Trophoblast cell (in vitro differentiated cells and primary cell): ENCODE measurements at regions not wholly inside any gene's neighbourhood (a gene's known extent, or its start where the extent isn't known, plus 50 kb on each side); places are given as distances from the start of the nearest gene placed in this dataset.

Experiments used
- DNase-seq, 2 donors: peaks; one replicate each; pipeline ENCODE4 v3.0.0-alpha.2; 2016
- H2AFZ ChIP-seq: 2 replicates; pipeline ENCODE4 v1.6.1; 2013; ENCODE audit warnings: low read length, moderate library complexity, mild to moderate bottlenecking; ENCODE audit not compliant: insufficient read depth, poor library complexity
- H2AK5ac ChIP-seq: 2 replicates; pipeline ENCODE4 v1.6.1; 2013; ENCODE audit warnings: mild to moderate bottlenecking, low read length
- H2BK120ac ChIP-seq: 2 replicates; pipeline ENCODE4 v1.6.1; 2013; ENCODE audit warnings: low read length, mild to moderate bottlenecking, moderate library complexity; ENCODE audit not compliant: insufficient read depth, poor library complexity
- H2BK12ac ChIP-seq: 2 replicates; pipeline ENCODE4 v1.6.1; 2013; ENCODE audit warnings: mild to moderate bottlenecking, low read length, moderate library complexity
- H2BK5ac ChIP-seq: 2 replicates; pipeline ENCODE4 v1.6.1; 2013; ENCODE audit warnings: low read length, low read depth, moderate library complexity, mild to moderate bottlenecking; ENCODE audit not compliant: poor library complexity
- H3K14ac ChIP-seq: 2 replicates; pipeline ENCODE4 v1.6.1; 2013; ENCODE audit warnings: mild to moderate bottlenecking, low read length
- H3K18ac ChIP-seq: 2 replicates; pipeline ENCODE4 v1.6.1; 2013; ENCODE audit warnings: mild to moderate bottlenecking, low read length
- H3K23ac ChIP-seq: 2 replicates; pipeline ENCODE4 v1.6.1; 2013; ENCODE audit warnings: low read length
- H3K27ac ChIP-seq: 2 replicates; pipeline ENCODE4 v1.5.1; 2013; ENCODE audit warnings: low read depth, mild to moderate bottlenecking, inconsistent platforms, low read length, moderate library complexity
- H3K27me3 ChIP-seq: 2 replicates; pipeline ENCODE4 v1.6.1; 2013; ENCODE audit warnings: inconsistent platforms, mild to moderate bottlenecking, low read length, moderate library complexity; ENCODE audit not compliant: insufficient read depth
- H3K36me3 ChIP-seq, 2 experiments: 1 replicate in 1 of 2; 2 replicates in 1 of 2; pipeline ENCODE4 v1.6.1; 2013; ENCODE audit warnings: low read length in 2 of 2, mild to moderate bottlenecking in 2 of 2, moderate library complexity in 1 of 2; ENCODE audit not compliant: insufficient read depth in 2 of 2, control insufficient read depth in 1 of 2
- H3K4ac ChIP-seq: 2 replicates; pipeline ENCODE4 v1.6.1; 2013; ENCODE audit warnings: low read depth, mild to moderate bottlenecking, low read length, moderate library complexity
- H3K4me1 ChIP-seq, 2 experiments: 1 replicate in 1 of 2; 2 replicates in 1 of 2; pipeline ENCODE4 v1.6.1; 2013; ENCODE audit warnings: low read length in 2 of 2, mild to moderate bottlenecking in 2 of 2, moderate library complexity in 1 of 2; ENCODE audit not compliant: insufficient read depth in 2 of 2, control insufficient read depth in 1 of 2
- H3K4me2 ChIP-seq: 2 replicates; pipeline ENCODE4 v1.6.1; 2013; ENCODE audit warnings: inconsistent platforms, mild to moderate bottlenecking, low read length, moderate library complexity
- H3K4me3 ChIP-seq: 2 replicates; pipeline ENCODE4 v1.5.1; 2013; ENCODE audit warnings: mild to moderate bottlenecking, low read depth, low read length, inconsistent platforms
- H3K79me1 ChIP-seq: one replicate; pipeline ENCODE4 v1.6.1; 2013; ENCODE audit warnings: low read length
- H3K79me2 ChIP-seq: 2 replicates; pipeline ENCODE4 v1.6.1; 2013; ENCODE audit warnings: low read length, mild to moderate bottlenecking; ENCODE audit not compliant: control insufficient read depth, insufficient read depth, poor library complexity
- H3K9ac ChIP-seq: 2 replicates; pipeline ENCODE4 v1.6.1; 2013; ENCODE audit warnings: mild to moderate bottlenecking, low read length
- H3K9me3 ChIP-seq: 2 replicates; pipeline ENCODE4 v1.6.1; 2013; ENCODE audit warnings: low read depth, mild to moderate bottlenecking, control low read depth, inconsistent platforms, low read length; ENCODE audit not compliant: insufficient read depth
- H4K12ac ChIP-seq: 2 replicates; pipeline ENCODE4 v1.6.1; 2013; ENCODE audit warnings: low read depth, mild to moderate bottlenecking, low read length, moderate library complexity
- H4K8ac ChIP-seq: 2 replicates; pipeline ENCODE4 v1.6.1; 2013; ENCODE audit warnings: low read depth, mild to moderate bottlenecking, low read length, moderate library complexity
- H4K91ac ChIP-seq: one replicate; pipeline ENCODE4 v1.6.1; 2013; ENCODE audit warnings: low read depth, mild to moderate bottlenecking, low read length, moderate library complexity
- WGBS: extraction: QIAGEN DNeasy Blood & Tissue Kit; methylation state at CpG from one replicate; pipeline ENCODE4 v1.1.7; 2013; ENCODE audit warnings: missing lambda C conversion rate; ENCODE audit not compliant: insufficient read length, insufficient coverage; ENCODE audit errors: extremely low coverage; 5-methylcytosine and 5-hydroxymethylcytosine counted together

- no peak overlapping the region for H3K18ac ChIP-seq
- H2BK5ac ChIP-seq, result no peak overlapping the region
- H3K36me3 ChIP-seq, result no peaks in the 10 kb centered on the region
- H4K91ac ChIP-seq, result no peak overlapping the region
- no peak overlapping the region for H3K4me2 ChIP-seq
- no peak overlapping the region for H4K8ac ChIP-seq
- H2BK120ac ChIP-seq, result no peak overlapping the region
- no peaks in the 10 kb centered on the region for H3K79me2 ChIP-seq
- no peak overlapping the region for H3K23ac ChIP-seq
- no CpG with 5 or more reads among the region's 12 CpGs for WGBS
- no peak overlapping the region for H2AFZ ChIP-seq
- no peak overlapping the region for H2BK12ac ChIP-seq
- H3K9me3 ChIP-seq, result peaks cover 1% of the 10 kb centered on the region
- H3K4ac ChIP-seq, result no peak overlapping the region
- no peak overlapping the region for H3K14ac ChIP-seq
- H2AK5ac ChIP-seq, result no peak overlapping the region
- no peaks in the 10 kb centered on the region for H3K4me1 ChIP-seq
- no peak overlapping the region for H3K9ac ChIP-seq
- H3K4me3 ChIP-seq, result no peak overlapping the region
- no peak overlapping the region for H3K27ac ChIP-seq
- no peak for DNase-seq
- no peaks in the 10 kb centered on the region for H3K27me3 ChIP-seq
- H3K79me1 ChIP-seq, result no peaks in the 10 kb centered on the region
- H4K12ac ChIP-seq, result no peak overlapping the region
Measured at GRCh38 chr18:76234676-76235060, 260.4 kb downstream of the ZNF516 start.

- H3K79me2 ChIP-seq, result no peaks in the 10 kb centered on the region
Measured at GRCh38 chr18:76233876-76234675, 261.0 kb downstream of the ZNF516 start.

GRCh38 chr18:76233406-76233805 lies 261.6 kb downstream of the ZNF516 start:
- Histone ChIP-seq H2BK5ac (no peak overlapping the region), H3K23ac (no peak overlapping the region), H3K79me1 (no peaks in the 10 kb centered on the region), H2BK120ac (no peak overlapping the region), H4K12ac (no peak overlapping the region), H3K36me3 (no peaks in the 10 kb centered on the region), H3K4me1 (no peaks in the 10 kb centered on the region), H3K4me3 (no peak overlapping the region), H3K4me2 (no peak overlapping the region), H2AK5ac (no peak overlapping the region), H3K27ac (no peak overlapping the region), H3K9ac (no peak overlapping the region), H4K91ac (no peak overlapping the region), H3K9me3 (peaks cover 1% of the 10 kb centered on the region), H3K14ac (no peak overlapping the region), H3K18ac (no peak overlapping the region), H4K8ac (no peak overlapping the region), H3K27me3 (no peaks in the 10 kb centered on the region), H3K4ac (no peak overlapping the region), H2AFZ (no peak overlapping the region), H2BK12ac (no peak overlapping the region), H3K79me2 (no peaks in the 10 kb centered on the region)
- WGBS, result no CpG with 5 or more reads among the region's 1 CpG
- no peak for DNase-seq

More at GRCh38 chr18:76233876-76234675, 261.0 kb downstream of the ZNF516 start:
- Histone ChIP-seq H3K14ac (no peak overlapping the region), H2BK5ac (no peak overlapping the region), H2AK5ac (no peak overlapping the region), H3K27me3 (no peaks in the 10 kb centered on the region), H4K12ac (no peak overlapping the region), H4K91ac (no peak overlapping the region), H3K27ac (no peak overlapping the region), H4K8ac (no peak overlapping the region), H3K4me1 (no peaks in the 10 kb centered on the region), H3K18ac (no peak overlapping the region), H2BK12ac (no peak overlapping the region), H2BK120ac (no peak overlapping the region), H3K79me1 (no peaks in the 10 kb centered on the region), H3K23ac (no peak overlapping the region), H3K9ac (no peak overlapping the region), H3K9me3 (peaks cover 1% of the 10 kb centered on the region), H3K4me2 (no peak overlapping the region), H3K4ac (no peak overlapping the region), H3K36me3 (no peaks in the 10 kb centered on the region), H3K4me3 (no peak overlapping the region), H2AFZ (no peak overlapping the region)
- DNase-seq, result no peak
- WGBS, result no CpG with 5 or more reads among the region's 5 CpGs

GRCh38 chr18:76232779-76233178 lies 262.3 kb downstream of the ZNF516 start:
- H4K8ac ChIP-seq, result no peak overlapping the region
- H3K23ac ChIP-seq, result no peak overlapping the region
- no peak overlapping the region for H2BK120ac ChIP-seq
- WGBS, result no CpG with 5 or more reads among the region's 3 CpGs
- H3K27me3 ChIP-seq, result no peaks in the 10 kb centered on the region
- no peak overlapping the region for H2AFZ ChIP-seq
- H3K9me3 ChIP-seq, result peaks cover 1% of the 10 kb centered on the region
- peak in 1 of 2 donors; percentile 11 for DNase-seq
- no peak overlapping the region for H3K27ac ChIP-seq
- H3K18ac ChIP-seq, result no peak overlapping the region
- H3K4me3 ChIP-seq, result no peak overlapping the region
- H2AK5ac ChIP-seq, result no peak overlapping the region
- H3K79me2 ChIP-seq, result no peaks in the 10 kb centered on the region
- H3K14ac ChIP-seq, result no peak overlapping the region
- H3K79me1 ChIP-seq, result no peaks in the 10 kb centered on the region
- H4K12ac ChIP-seq, result no peak overlapping the region
- H4K91ac ChIP-seq, result no peak overlapping the region
- H2BK5ac ChIP-seq, result no peak overlapping the region
- no peak overlapping the region for H3K4me2 ChIP-seq
- no peak overlapping the region for H2BK12ac ChIP-seq
- H3K4me1 ChIP-seq, result no peaks in the 10 kb centered on the region
- no peak overlapping the region for H3K4ac ChIP-seq
- H3K36me3 ChIP-seq, result no peaks in the 10 kb centered on the region
- H3K9ac ChIP-seq, result no peak overlapping the region
